DND-41 (cell line): ENCODE measurements at regions not wholly inside any gene's neighbourhood (a gene's known extent, or its start where the extent isn't known, plus 50 kb on each side); places are given as distances from the start of the nearest gene placed in this dataset.

Experiments
- ATAC-seq: fragments of 200-7000 bp; cut with Tn5 transposase; 3 replicates; pipeline ENCODE4 v1.9.1; 2021; ENCODE audit warnings: low read depth; ENCODE audit not compliant: insufficient read depth
- DNase-seq: peaks from one replicate; pipeline ENCODE4 v3.0.0-alpha.2; 2020
- H2AFZ ChIP-seq: 2 replicates; pipeline ENCODE4 v1.6.0; 2012; ENCODE audit warnings: low read depth, low read length
- H3K27ac ChIP-seq: 2 replicates; pipeline ENCODE4 v1.5.1; 2012; ENCODE audit warnings: low read length, inconsistent platforms
- H3K27me3 ChIP-seq: fragments of 200-600 bp; sonication (generic); 2 replicates; pipeline ENCODE4 v1.6.0; 2012; ENCODE audit warnings: low read length, mild to moderate bottlenecking, inconsistent platforms; ENCODE audit not compliant: insufficient read depth, poor library complexity
- H3K36me3 ChIP-seq: 2 replicates; pipeline ENCODE4 v1.5.1; 2012; ENCODE audit warnings: low read length, inconsistent platforms; ENCODE audit not compliant: insufficient read depth
- H3K4me1 ChIP-seq: 2 replicates; pipeline ENCODE4 v1.5.1; 2012; ENCODE audit warnings: mild to moderate bottlenecking, low read length; ENCODE audit not compliant: insufficient read depth
- H3K4me2 ChIP-seq: 2 replicates; pipeline ENCODE4 v1.6.0; 2012; ENCODE audit warnings: mild to moderate bottlenecking, moderate library complexity, low read length, inconsistent platforms; ENCODE audit not compliant: insufficient read depth
- H3K4me3 ChIP-seq, 2 experiments: fragments of 200-600 bp in 1 of 2; shearing (Covaris generic) in 1 of 2; 2 replicates each; pipeline ENCODE4 v1.5.1; 2012 to 2016; ENCODE audit warnings: inconsistent platforms in 2 of 2, low read length in 2 of 2, mild to moderate bottlenecking in 2 of 2, low read depth in 1 of 2, moderate library complexity in 1 of 2
- H3K79me2 ChIP-seq: 2 replicates; pipeline ENCODE4 v1.6.0; 2012; ENCODE audit warnings: low read length, inconsistent platforms; ENCODE audit not compliant: insufficient read depth
- H3K9ac ChIP-seq: 2 replicates; pipeline ENCODE4 v1.6.0; 2012; ENCODE audit warnings: low read depth, mild to moderate bottlenecking, inconsistent platforms, low read length, moderate library complexity
- H3K9me3 ChIP-seq: 2 replicates; pipeline ENCODE4 v1.5.1; 2012; ENCODE audit warnings: low read length, moderate library complexity, mild to moderate bottlenecking, inconsistent platforms; ENCODE audit not compliant: insufficient read depth, severe bottlenecking
- H4K20me1 ChIP-seq: 2 replicates; pipeline ENCODE4 v1.6.0; 2012; ENCODE audit warnings: low read length; ENCODE audit not compliant: insufficient read depth
- EZH2 ChIP-seq: IDR thresholded peaks from 3 replicates; pipeline ENCODE4 v1.6.1; 2012; ENCODE audit warnings: borderline replicate concordance, low read depth, mild to moderate bottlenecking, moderate library complexity, low read length, inconsistent platforms; ENCODE audit not compliant: severe bottlenecking
- TF ChIP-seq, protein P1 (sequence below): IDR thresholded peaks from 2 replicates; pipeline ENCODE4 v1.5.1; 2012; ENCODE audit warnings: borderline replicate concordance, low read length, moderate library complexity, mild to moderate bottlenecking; ENCODE audit not compliant: poor library complexity, severe bottlenecking; ENCODE audit errors: extremely low read depth

DNA sequence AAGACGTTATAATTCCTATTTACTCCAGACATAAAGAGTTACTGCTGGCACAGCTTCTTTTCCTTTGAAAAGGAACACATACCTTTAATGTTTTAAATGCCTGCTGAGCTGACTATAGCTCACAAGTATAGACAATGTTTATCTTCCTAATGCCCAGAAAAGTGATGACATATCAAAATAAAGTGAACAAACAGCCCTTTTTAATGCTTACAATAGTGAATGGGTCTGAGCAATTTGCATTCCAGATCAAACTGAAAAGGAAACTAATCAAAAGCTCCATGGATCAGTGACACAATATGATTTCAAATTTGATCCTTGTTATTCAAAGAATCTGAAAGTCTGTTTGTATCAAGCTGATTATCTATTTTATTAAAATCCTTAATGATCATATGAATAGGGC lies 233.6 kb upstream of the SEMA3E start:
- H4K20me1 ChIP-seq, result no peaks in the 10 kb centered on the region
- no peaks in the 10 kb centered on the region for H3K4me1 ChIP-seq
- no peak overlapping the region for H2AFZ ChIP-seq
- no peak overlapping the region for H3K9ac ChIP-seq
- DNase-seq, result no peak
- no peaks in the 10 kb centered on the region for H3K27me3 ChIP-seq
- H3K79me2 ChIP-seq, result no peaks in the 10 kb centered on the region
- no peak overlapping the region for H3K4me3 ChIP-seq
- no peak for ATAC-seq
- no peaks in the 10 kb centered on the region for H3K9me3 ChIP-seq
- TF ChIP-seq, protein P1, sequence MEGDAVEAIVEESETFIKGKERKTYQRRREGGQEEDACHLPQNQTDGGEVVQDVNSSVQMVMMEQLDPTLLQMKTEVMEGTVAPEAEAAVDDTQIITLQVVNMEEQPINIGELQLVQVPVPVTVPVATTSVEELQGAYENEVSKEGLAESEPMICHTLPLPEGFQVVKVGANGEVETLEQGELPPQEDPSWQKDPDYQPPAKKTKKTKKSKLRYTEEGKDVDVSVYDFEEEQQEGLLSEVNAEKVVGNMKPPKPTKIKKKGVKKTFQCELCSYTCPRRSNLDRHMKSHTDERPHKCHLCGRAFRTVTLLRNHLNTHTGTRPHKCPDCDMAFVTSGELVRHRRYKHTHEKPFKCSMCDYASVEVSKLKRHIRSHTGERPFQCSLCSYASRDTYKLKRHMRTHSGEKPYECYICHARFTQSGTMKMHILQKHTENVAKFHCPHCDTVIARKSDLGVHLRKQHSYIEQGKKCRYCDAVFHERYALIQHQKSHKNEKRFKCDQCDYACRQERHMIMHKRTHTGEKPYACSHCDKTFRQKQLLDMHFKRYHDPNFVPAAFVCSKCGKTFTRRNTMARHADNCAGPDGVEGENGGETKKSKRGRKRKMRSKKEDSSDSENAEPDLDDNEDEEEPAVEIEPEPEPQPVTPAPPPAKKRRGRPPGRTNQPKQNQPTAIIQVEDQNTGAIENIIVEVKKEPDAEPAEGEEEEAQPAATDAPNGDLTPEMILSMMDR, result no peak
- no peak for TF ChIP-seq EZH2
- no peaks in the 10 kb centered on the region for H3K36me3 ChIP-seq
- no peak overlapping the region for H3K4me2 ChIP-seq
- H3K27ac ChIP-seq, result no peak overlapping the region

GRCh38 chr7:83879063-83879462 lies 230.1 kb upstream of the SEMA3E start:
- Histone ChIP-seq H2AFZ (no peak overlapping the region), H3K4me1 (no peaks in the 10 kb centered on the region), H3K9ac (no peak overlapping the region), H3K4me3 (no peak overlapping the region), H3K79me2 (no peaks in the 10 kb centered on the region), H4K20me1 (no peaks in the 10 kb centered on the region), H3K36me3 (no peaks in the 10 kb centered on the region), H3K27ac (no peak overlapping the region), H3K27me3 (no peaks in the 10 kb centered on the region), H3K4me2 (no peak overlapping the region), H3K9me3 (no peaks in the 10 kb centered on the region)
- ATAC-seq, result no peak
- DNase-seq, result no peak
- no peak for TF ChIP-seq EZH2
- TF ChIP-seq, protein P1, result no peak

DNA sequence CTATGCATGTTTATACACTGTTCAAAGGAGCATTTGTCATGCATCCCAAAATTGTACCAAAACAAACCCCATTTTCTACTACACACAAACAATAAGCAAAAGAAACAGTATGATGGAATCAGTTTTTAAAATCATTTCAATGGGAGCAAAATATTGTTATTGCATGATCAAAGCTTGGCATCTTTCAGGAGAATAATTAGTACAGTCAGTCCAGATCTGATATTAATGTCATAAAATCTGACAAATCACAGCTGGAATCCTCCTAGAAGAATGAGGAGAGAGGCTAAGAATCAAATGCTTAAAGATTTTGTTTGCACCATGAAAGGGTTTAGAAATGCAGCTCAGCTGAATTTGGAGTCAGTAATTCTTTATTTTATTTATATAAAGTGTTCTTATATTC lies 229.7 kb upstream of the SEMA3E start:
- H3K27me3 ChIP-seq, result no peaks in the 10 kb centered on the region
- no peak overlapping the region for H3K27ac ChIP-seq
- no peaks in the 10 kb centered on the region for H3K4me1 ChIP-seq
- no peaks in the 10 kb centered on the region for H3K9me3 ChIP-seq
- no peak for TF ChIP-seq EZH2
- TF ChIP-seq, protein P1, result no peak
- no peaks in the 10 kb centered on the region for H3K36me3 ChIP-seq
- no peaks in the 10 kb centered on the region for H3K79me2 ChIP-seq
- H2AFZ ChIP-seq, result no peak overlapping the region
- no peaks in the 10 kb centered on the region for H4K20me1 ChIP-seq
- H3K9ac ChIP-seq, result no peak overlapping the region
- ATAC-seq (no peak), DNase-seq (no peak)
- H3K4me2 ChIP-seq, result no peak overlapping the region
- no peak overlapping the region for H3K4me3 ChIP-seq

- no peaks in the 10 kb centered on the region for H4K20me1 ChIP-seq
- H3K4me3 ChIP-seq, result no peak overlapping the region
- DNase-seq (no peak), ATAC-seq (no peak)
- H3K4me1 ChIP-seq, result no peaks in the 10 kb centered on the region
- H2AFZ ChIP-seq, result no peak overlapping the region
- H3K79me2 ChIP-seq, result no peaks in the 10 kb centered on the region
- no peak overlapping the region for H3K9ac ChIP-seq
- H3K4me2 ChIP-seq, result no peak overlapping the region
- H3K9me3 ChIP-seq, result no peaks in the 10 kb centered on the region
- no peak overlapping the region for H3K27ac ChIP-seq
- TF ChIP-seq, protein P1, result no peak
- TF ChIP-seq EZH2, result no peak
- H3K36me3 ChIP-seq, result no peaks in the 10 kb centered on the region
- H3K27me3 ChIP-seq, result no peaks in the 10 kb centered on the region
Measured at GRCh38 chr7:83876593-83876992, 227.7 kb upstream of the SEMA3E start.
